ENCODE measurements at regions not wholly inside any gene's neighbourhood (a gene's known extent, or its start where the extent isn't known, plus 50 kb on each side); places are given as distances from the start of the nearest gene placed in this dataset.

GRCh38 chr13:54606944-54607343 is 1578.3 kb downstream of the OLFM4 start:
- no peak for TF ChIP-seq EZH2phosphoT487 (IDR thresholded peaks at IDR 0.05; ENCODE audit: borderline replicate concordance, low read length)
- no peak for TF ChIP-seq CTCF (conservative IDR thresholded peaks at IDR 0.05; ENCODE audit: low read depth, low read length)
- TF ChIP-seq EZH2 (IDR thresholded peaks at IDR 0.05; ENCODE audit: low read length, unreplicated experiment), result no peak

Measured in PC-3 (cell line).